C4-2B (cell line): ENCODE measurements at regions not wholly inside any gene's neighbourhood (a gene's known extent, or its start where the extent isn't known, plus 50 kb on each side); places are given as distances from the start of the nearest gene placed in this dataset.

ENCODE experiments used
- H3K27ac ChIP-seq: fragments of 450-650 bp; 2 replicates; pipeline ENCODE4 v1.5.1; 2017
- ZFX ChIP-seq: fragments of 450-650 bp; IDR thresholded peaks from 2 replicates; pipeline ENCODE4 v1.6.1; 2017
- TF ChIP-seq, protein P1 (sequence below): fragments of 450-650 bp; conservative IDR thresholded peaks from 2 replicates; pipeline ENCODE4 v1.5.1; 2017; ENCODE audit warnings: mild to moderate bottlenecking

GRCh38 chr20:12641619-12642018 is 367.2 kb upstream of the SPTLC3 start:
- H3K27ac ChIP-seq, result no peak overlapping the region
- no peak for TF ChIP-seq ZFX
- TF ChIP-seq, protein P1, sequence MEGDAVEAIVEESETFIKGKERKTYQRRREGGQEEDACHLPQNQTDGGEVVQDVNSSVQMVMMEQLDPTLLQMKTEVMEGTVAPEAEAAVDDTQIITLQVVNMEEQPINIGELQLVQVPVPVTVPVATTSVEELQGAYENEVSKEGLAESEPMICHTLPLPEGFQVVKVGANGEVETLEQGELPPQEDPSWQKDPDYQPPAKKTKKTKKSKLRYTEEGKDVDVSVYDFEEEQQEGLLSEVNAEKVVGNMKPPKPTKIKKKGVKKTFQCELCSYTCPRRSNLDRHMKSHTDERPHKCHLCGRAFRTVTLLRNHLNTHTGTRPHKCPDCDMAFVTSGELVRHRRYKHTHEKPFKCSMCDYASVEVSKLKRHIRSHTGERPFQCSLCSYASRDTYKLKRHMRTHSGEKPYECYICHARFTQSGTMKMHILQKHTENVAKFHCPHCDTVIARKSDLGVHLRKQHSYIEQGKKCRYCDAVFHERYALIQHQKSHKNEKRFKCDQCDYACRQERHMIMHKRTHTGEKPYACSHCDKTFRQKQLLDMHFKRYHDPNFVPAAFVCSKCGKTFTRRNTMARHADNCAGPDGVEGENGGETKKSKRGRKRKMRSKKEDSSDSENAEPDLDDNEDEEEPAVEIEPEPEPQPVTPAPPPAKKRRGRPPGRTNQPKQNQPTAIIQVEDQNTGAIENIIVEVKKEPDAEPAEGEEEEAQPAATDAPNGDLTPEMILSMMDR, result no peak

- no peak for TF ChIP-seq ZFX
- TF ChIP-seq, protein P1, result no peak
Measured at GRCh38 chr20:12644461-12644860, 364.3 kb upstream of the SPTLC3 start.

GRCh38 chr20:12649234-12649633 is 359.5 kb upstream of the SPTLC3 start:
- H3K27ac ChIP-seq, result no peak overlapping the region
- TF ChIP-seq, protein P1, result no peak
- no peak for TF ChIP-seq ZFX

More at GRCh38 chr20:12644461-12644860, 364.3 kb upstream of the SPTLC3 start:
- H3K27ac ChIP-seq, result no peak overlapping the region

DNA sequence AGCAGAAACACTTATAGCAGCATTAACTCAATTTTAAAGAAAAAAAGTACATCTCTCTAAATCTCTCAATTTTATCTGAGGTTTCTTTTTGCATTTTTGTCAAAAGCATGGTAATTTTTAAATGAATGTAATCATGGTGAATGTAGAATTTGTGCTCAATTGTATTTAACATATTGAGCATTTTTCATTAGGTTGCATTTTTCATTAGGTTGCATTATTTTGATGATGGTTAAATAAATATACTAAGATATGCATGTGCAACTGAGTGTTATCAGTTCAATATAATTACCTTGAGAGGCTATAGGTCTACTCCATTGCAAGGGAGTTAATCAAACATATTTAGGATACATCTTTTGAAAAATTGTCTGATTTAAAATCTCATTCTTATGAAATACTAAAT is 355.1 kb upstream of the SPTLC3 start:
- TF ChIP-seq, protein P1, result no peak
- TF ChIP-seq ZFX, result no peak
- H3K27ac ChIP-seq, result no peak overlapping the region

DNA sequence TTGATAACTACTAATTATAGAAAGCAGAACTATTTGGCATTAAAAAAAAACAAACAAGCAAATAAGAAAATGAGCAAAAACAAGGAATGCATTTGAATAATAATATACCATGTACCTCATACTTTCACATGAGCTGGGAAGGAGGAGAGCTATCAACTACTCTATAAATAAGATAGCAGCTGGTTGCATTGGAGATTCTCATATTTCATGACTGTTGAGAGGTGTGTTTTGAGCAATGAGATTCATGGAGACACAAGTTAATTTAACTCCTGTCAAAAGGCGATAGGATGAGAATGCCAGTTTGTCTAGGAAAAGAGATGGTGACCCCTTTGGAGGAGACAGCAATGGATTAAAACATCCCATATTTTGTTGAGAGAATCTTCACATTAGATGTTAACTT is 348.8 kb upstream of the SPTLC3 start:
- H3K27ac ChIP-seq, result no peak overlapping the region
- TF ChIP-seq, protein P1, result no peak
- no peak for TF ChIP-seq ZFX

DNA sequence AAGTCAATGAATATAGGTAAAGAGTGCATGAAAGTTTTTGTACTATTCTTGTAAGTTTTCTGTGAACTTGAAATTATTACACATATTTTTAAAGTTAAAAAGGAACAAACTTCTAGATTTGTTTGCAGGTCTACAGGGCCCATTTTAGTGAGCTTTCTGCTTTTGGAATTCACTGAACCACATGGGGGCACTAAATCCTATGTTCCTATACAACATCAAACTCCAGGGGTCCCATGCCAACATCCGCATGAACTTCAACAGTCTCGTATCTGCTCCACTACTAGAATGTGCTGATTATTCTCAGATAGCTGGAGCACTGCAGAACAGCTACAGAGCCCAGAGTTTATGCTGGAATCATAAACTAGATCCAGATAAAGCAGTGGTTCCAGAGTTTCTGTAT is 347.9 kb upstream of the SPTLC3 start:
- TF ChIP-seq, protein P1, result peak; percentile 8; the same call in 1 of the 2 replicates
- TF ChIP-seq ZFX, result no peak
- no peak overlapping the region for H3K27ac ChIP-seq

- TF ChIP-seq, protein P1, result no peak
- no peak for TF ChIP-seq ZFX
- no peak overlapping the region for H3K27ac ChIP-seq
Measured at GRCh38 chr20:12670301-12670700, 338.5 kb upstream of the SPTLC3 start.
